ENCODE measurements at regions not wholly inside any gene's neighbourhood (a gene's known extent, or its start where the extent isn't known, plus 50 kb on each side); places are given as distances from the start of the nearest gene placed in this dataset.
A peak's percentile ranks its signal among the peaks of the same experiment; 100 is the strongest.

DNA sequence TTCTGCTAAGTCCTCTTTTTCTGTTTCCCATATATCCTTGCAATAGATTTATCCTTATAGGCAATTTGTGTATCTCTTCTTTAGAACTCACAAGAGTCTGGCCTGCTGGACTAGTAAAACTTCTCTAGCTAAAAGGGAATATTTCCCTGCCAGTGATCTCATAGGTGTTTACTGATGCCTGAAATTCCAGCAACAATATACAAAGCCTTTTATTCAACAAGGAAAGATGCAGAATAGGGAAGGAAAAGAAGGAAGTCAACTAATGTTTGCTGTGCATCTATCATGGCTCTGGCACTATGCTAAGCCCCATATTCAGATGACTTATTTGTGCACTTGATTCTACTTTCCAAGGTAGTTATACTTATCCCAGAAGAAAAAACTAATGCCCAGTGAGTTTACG is 160.0 kb upstream of the DMRTA1 start:
- Mint-ChIP-seq H3K36me3 (ENCODE audit: insufficient read depth, unreplicated experiment) (no peaks in the 10 kb centered on the region), H3K9me3 (ENCODE audit: unreplicated experiment) (no peaks in the 10 kb centered on the region), H3K27ac (ENCODE audit: unreplicated experiment) (no peak overlapping the region), H3K4me1 (ENCODE audit: low read depth, unreplicated experiment) (no peaks in the 10 kb centered on the region), H3K27me3 (ENCODE audit: insufficient read depth, unreplicated experiment) (peaks cover 3% of the 10 kb centered on the region), H3K4me3 (ENCODE audit: unreplicated experiment) (no peak overlapping the region)
- CTCF ChIA-PET: no interaction called here
- BruUV-seq (replicated peaks): no TSS peak
- intact Hi-C loops (cut with micrococcal nuclease; ENCODE audit: unreplicated experiment): no loop called here
- POLR2A ChIA-PET: no interaction called here
- Histone ChIP-seq H3K36me3 (ENCODE audit: control insufficient read depth, insufficient read depth, low read length) (no peaks in the 10 kb centered on the region), H3K27me3 (replicated peaks; ENCODE audit: control insufficient read depth, insufficient read depth, low read length) (no peaks in the 10 kb centered on the region), H3K9me3 (no peaks in the 10 kb centered on the region), H3K4me1 (no peaks in the 10 kb centered on the region), H3K4me3 (ENCODE audit: low read depth, low read length) (no peak overlapping the region)
- DNase-seq: no peak
- TF ChIP-seq, protein P1, sequence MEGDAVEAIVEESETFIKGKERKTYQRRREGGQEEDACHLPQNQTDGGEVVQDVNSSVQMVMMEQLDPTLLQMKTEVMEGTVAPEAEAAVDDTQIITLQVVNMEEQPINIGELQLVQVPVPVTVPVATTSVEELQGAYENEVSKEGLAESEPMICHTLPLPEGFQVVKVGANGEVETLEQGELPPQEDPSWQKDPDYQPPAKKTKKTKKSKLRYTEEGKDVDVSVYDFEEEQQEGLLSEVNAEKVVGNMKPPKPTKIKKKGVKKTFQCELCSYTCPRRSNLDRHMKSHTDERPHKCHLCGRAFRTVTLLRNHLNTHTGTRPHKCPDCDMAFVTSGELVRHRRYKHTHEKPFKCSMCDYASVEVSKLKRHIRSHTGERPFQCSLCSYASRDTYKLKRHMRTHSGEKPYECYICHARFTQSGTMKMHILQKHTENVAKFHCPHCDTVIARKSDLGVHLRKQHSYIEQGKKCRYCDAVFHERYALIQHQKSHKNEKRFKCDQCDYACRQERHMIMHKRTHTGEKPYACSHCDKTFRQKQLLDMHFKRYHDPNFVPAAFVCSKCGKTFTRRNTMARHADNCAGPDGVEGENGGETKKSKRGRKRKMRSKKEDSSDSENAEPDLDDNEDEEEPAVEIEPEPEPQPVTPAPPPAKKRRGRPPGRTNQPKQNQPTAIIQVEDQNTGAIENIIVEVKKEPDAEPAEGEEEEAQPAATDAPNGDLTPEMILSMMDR (IDR thresholded peaks at IDR 0.05; ENCODE audit: insufficient read depth in 1 of 2, low read depth in 1 of 2, low read length in 1 of 2, severe bottlenecking in 1 of 2, unreplicated experiment in 1 of 2): no peak

DNA sequence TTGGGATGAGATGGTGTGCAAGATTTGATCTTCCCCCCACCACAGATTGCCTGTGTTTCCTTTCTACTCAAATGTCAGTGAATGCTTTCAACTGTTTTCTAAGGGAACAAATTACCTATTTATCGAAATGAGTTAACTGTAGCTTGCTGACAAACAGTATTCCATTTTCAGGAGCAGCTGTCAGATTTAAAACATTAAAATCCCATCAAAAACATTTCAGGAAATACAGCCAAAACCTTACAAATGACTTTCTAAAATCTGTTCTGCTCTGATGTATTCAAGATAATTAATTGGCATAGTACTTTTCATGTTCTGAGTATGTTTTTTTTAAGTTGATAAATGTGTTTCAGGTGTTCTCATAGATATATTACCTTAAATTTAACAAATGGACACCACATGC is 158.0 kb upstream of the DMRTA1 start:
- Histone ChIP-seq H3K4me3 (ENCODE audit: low read depth, low read length) (no peak overlapping the region), H3K9me3 (no peaks in the 10 kb centered on the region), H3K27me3 (replicated peaks; ENCODE audit: control insufficient read depth, insufficient read depth, low read length) (no peaks in the 10 kb centered on the region), H3K4me1 (no peaks in the 10 kb centered on the region), H3K36me3 (ENCODE audit: control insufficient read depth, insufficient read depth, low read length) (no peaks in the 10 kb centered on the region)
- no peak for DNase-seq
- CTCF ChIA-PET: no interaction called here
- POLR2A ChIA-PET: no interaction called here
- no peaks in the 10 kb centered on the region for H3K4me1 Mint-ChIP-seq (ENCODE audit: low read depth, unreplicated experiment)
- no peaks in the 10 kb centered on the region for H3K9me3 Mint-ChIP-seq (ENCODE audit: unreplicated experiment)
- peaks cover 6% of the 10 kb centered on the region for H3K27me3 Mint-ChIP-seq (ENCODE audit: insufficient read depth, unreplicated experiment)
- H3K36me3 Mint-ChIP-seq (ENCODE audit: insufficient read depth, unreplicated experiment): no peaks in the 10 kb centered on the region
- H3K4me3 Mint-ChIP-seq (ENCODE audit: unreplicated experiment): no peak overlapping the region
- TF ChIP-seq, protein P1 (IDR thresholded peaks at IDR 0.05; ENCODE audit: insufficient read depth in 1 of 2, low read depth in 1 of 2, low read length in 1 of 2, severe bottlenecking in 1 of 2, unreplicated experiment in 1 of 2): no peak
- BruUV-seq (replicated peaks): no TSS peak
- intact Hi-C loops (cut with micrococcal nuclease; ENCODE audit: unreplicated experiment): no loop called here
- H3K27ac Mint-ChIP-seq (ENCODE audit: unreplicated experiment): no peak overlapping the region

DNA sequence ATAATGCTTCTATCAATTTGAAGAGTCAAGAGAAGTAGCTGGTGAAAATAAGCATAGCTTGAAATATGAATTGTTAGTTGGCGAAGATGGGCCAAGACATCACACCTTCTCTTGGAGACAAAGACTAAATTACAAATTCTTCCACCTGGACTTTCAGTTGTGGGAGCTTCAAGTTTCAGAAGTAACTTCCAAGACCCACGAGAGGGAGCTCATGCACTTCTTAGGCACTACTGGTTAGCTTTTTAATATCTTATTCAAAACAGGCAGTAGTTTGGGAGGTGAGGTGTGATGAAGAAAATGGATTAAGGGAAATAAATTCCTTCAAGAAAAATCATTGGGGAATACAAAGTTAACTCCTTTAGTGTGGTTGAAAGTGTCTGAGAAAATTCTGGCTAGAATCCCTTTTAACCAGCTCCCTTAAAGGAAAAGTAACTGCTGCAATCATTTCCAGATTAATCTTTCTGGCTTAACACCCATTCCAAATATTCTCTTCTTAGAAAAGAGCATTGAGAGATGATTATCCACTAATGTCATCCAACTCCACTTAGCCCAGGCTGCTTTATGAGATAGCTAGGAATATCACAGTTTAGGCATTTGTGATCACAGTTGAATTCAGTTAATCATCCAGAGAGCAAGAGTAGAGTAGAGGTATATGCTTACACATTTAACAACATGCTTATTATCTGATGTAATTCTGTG is 139.5 kb upstream of the DMRTA1 start:
- CTCF ChIA-PET: interaction anchor here (0.6 to 1.4 kb wide), 4 partner anchors 145 to 1511 kb away, joined by 3 to 40 read pairs (median 4); no protein-coding TSS in a partner anchor

More for the DNA sequence above, 139.5 kb upstream of the DMRTA1 start:
- H3K36me3 Mint-ChIP-seq (ENCODE audit: insufficient read depth, unreplicated experiment): no peaks in the 10 kb centered on the region
- POLR2A ChIA-PET: no interaction called here
- TF ChIP-seq, protein P1 (IDR thresholded peaks at IDR 0.05; ENCODE audit: insufficient read depth in 1 of 2, low read depth in 1 of 2, low read length in 1 of 2, severe bottlenecking in 1 of 2, unreplicated experiment in 1 of 2): peak; percentile 44 to 52
- no peaks in the 10 kb centered on the region for H3K9me3 ChIP-seq
- DNase-seq: peak; percentile 33 to 42
- H3K4me1 Mint-ChIP-seq (ENCODE audit: low read depth, unreplicated experiment): no peaks in the 10 kb centered on the region
- intact Hi-C loops (cut with micrococcal nuclease; ENCODE audit: unreplicated experiment): loop anchor here (1.0 kb wide), 1 partner anchor 145 kb away; no protein-coding TSS in a partner anchor
- no peaks in the 10 kb centered on the region for H3K4me1 ChIP-seq
- H3K27me3 Mint-ChIP-seq (ENCODE audit: insufficient read depth, unreplicated experiment): peaks cover 6% of the 10 kb centered on the region
- no peaks in the 10 kb centered on the region for H3K36me3 ChIP-seq (ENCODE audit: control insufficient read depth, insufficient read depth, low read length)
- H3K27me3 ChIP-seq (replicated peaks; ENCODE audit: control insufficient read depth, insufficient read depth, low read length): no peaks in the 10 kb centered on the region
- BruUV-seq (replicated peaks): no TSS peak
- H3K4me3 ChIP-seq (ENCODE audit: low read depth, low read length): no peak overlapping the region
- no peaks in the 10 kb centered on the region for H3K9me3 Mint-ChIP-seq (ENCODE audit: unreplicated experiment)
- no peak overlapping the region for H3K4me3 Mint-ChIP-seq (ENCODE audit: unreplicated experiment)
- no peak overlapping the region for H3K27ac Mint-ChIP-seq (ENCODE audit: unreplicated experiment)

Measured in Caco-2 (cell line).